B cell (primary cell): ENCODE measurements at regions not wholly inside any gene's neighbourhood (a gene's known extent, or its start where the extent isn't known, plus 50 kb on each side); places are given as distances from the start of the nearest gene placed in this dataset.

Experiments used
- CTCF ChIP-seq: fragments of 200-600 bp; IDR thresholded peaks from one replicate; pipeline ENCODE4 v1.8.0; 2022; ENCODE audit warnings: antibody characterized with exemption, mild to moderate bottlenecking
- EZH2 ChIP-seq: IDR thresholded peaks from 2 replicates; pipeline ENCODE4 v1.6.1; 2012; ENCODE audit warnings: borderline replicate concordance, low read depth, mild to moderate bottlenecking, moderate library complexity, low read length; ENCODE audit not compliant: insufficient read depth, poor library complexity, severe bottlenecking

GRCh38 chr6:155964544-155964943, 508.9 kb upstream of the NOX3 start:
- TF ChIP-seq CTCF (no peak), EZH2 (no peak)
